AG04449 (cell line): ENCODE measurements at regions not wholly inside any gene's neighbourhood (a gene's known extent, or its start where the extent isn't known, plus 50 kb on each side); places are given as distances from the start of the nearest gene placed in this dataset.

ENCODE experiments used
- CTCF ChIA-PET: fragments of 350-600 bp; formaldehyde crosslinking; extraction: SDS; loops from one replicate; lab custom pipeline; 2021; ENCODE audit warnings: antibody characterized with exemption; lab: Yijun Ruan, JAX
- POLR2A ChIA-PET: fragments of 400-600, 350-600 bp; formaldehyde crosslinking; extraction: SDS; loops from one replicate; lab custom pipeline; 2020; ENCODE audit warnings: antibody characterized with exemption, inconsistent platforms; lab: Yijun Ruan, JAX
- DNase-seq: peaks from one replicate; pipeline ENCODE4 v3.0.0-alpha.2; 2010; ENCODE audit warnings: low read depth, low spot score
- H3K4me3 ChIP-seq: 2 replicates; pipeline ENCODE4 v1.5.1; 2011; ENCODE audit warnings: low read depth, mild to moderate bottlenecking, control low read depth, low read length
- CTCF ChIP-seq: IDR thresholded peaks from one replicate; pipeline ENCODE4 v1.5.1; 2011; ENCODE audit warnings: mild to moderate bottlenecking, moderate library complexity, low read length, control low read depth, inconsistent platforms; ENCODE audit not compliant: insufficient read depth; ENCODE audit errors: missing control alignments

DNA sequence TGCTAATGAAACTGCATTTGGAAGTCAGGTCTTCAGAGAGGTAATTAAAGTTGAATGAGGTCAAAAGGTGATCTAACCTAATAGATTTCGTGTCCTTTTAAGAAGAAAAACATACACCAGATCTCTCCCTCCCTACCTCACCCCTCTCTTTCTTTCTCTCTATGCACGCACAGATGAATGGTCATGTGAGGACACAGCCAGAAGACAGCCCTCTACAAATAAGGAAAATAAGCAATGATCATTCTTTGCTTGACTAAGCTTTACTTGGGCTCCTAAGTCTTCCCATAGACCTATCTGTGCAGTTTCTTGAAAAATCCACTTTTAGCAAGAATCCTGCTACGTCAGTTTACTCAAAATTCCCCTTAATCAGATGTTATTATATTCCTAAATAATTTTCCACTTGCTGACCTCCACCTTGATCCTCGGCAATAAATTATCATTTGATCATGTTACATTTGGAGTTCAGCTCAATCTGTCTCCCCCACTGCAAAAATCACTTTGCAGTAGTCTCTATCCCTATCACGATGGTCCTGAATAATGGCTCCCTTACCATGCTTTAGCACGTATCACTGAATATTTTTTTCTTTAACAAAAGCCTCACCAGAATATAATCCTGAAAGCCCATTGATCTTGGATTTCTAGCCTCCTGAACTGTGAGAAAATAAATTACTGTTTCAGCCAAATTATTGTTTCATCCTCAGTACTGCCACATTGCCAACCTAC, 527.3 kb downstream of the GABRG1 start:
- no peak for TF ChIP-seq CTCF
- ChIA-PET POLR2A (no interaction called here), CTCF (no interaction called here)
- no peak for DNase-seq
- no peak overlapping the region for H3K4me3 ChIP-seq

GRCh38 chr4:45580334-45580733, 543.5 kb downstream of the GABRG1 start:
- ChIA-PET CTCF (no interaction called here), POLR2A (no interaction called here)
- no peak for TF ChIP-seq CTCF
- no peak for DNase-seq
- H3K4me3 ChIP-seq = no peak overlapping the region

DNA sequence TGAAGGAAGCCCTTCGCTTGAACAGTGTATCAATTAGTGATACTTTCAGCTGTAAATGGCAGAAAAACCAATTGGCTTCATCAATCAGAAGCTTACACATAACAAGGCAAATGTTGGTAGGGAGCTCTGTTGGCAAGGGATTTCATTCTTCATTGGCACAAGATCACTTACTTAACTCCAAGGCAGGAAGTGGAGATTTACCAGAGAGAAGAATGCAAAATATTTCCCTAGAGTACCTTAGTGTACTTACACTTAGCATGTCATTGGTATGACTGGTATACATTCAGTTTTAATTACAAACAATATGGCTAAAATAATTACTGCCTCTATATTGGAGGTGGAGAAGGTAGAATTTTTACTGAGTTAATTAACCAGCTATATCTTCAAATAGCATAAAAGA, 545.0 kb downstream of the GABRG1 start:
- H3K4me3 ChIP-seq = no peak overlapping the region
- no peak for DNase-seq
- POLR2A ChIA-PET = no interaction called here
- no peak for TF ChIP-seq CTCF
- CTCF ChIA-PET = no interaction called here

DNA sequence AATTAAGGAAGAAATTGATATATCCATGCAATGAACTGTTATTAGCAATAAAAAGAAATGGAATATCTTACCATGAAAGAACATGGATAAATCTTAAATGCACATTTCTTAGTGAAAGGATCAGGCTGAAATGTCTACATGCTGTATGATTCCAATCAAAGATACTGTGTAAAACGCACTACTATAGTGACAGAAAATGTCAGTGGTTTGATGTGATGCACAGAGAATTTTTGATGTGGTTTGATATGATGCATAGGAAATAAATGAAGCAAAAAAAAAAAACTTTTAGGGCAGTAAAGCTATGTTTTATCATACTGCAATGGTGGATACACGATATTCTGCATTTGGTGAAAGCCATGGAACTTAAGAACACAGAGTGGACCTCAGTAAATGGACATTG, 547.6 kb downstream of the GABRG1 start:
- POLR2A ChIA-PET = no interaction called here
- CTCF ChIA-PET = no interaction called here
- H3K4me3 ChIP-seq = no peak overlapping the region
- no peak for DNase-seq
- no peak for TF ChIP-seq CTCF

DNA sequence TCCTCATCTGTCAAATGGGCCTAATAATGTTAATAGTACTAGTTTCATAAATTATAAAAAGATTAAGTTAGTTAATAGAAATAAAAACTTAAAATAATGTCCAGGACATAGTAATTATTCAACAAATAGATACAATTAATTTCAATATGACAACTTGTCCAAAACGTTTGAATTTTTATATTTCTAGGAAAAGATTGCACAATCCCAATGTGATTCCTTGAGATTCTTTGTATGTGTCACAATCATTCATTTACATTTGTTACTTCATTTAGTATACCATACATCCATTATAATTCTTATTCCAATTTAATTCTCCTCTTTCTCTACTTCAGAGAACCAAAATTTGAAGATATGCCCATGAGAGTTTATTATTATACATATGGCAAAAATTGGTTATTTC, 554.2 kb downstream of the GABRG1 start:
- DNase-seq = no peak
- ChIA-PET POLR2A (no interaction called here), CTCF (no interaction called here)
- H3K4me3 ChIP-seq = no peak overlapping the region
- no peak for TF ChIP-seq CTCF

DNA sequence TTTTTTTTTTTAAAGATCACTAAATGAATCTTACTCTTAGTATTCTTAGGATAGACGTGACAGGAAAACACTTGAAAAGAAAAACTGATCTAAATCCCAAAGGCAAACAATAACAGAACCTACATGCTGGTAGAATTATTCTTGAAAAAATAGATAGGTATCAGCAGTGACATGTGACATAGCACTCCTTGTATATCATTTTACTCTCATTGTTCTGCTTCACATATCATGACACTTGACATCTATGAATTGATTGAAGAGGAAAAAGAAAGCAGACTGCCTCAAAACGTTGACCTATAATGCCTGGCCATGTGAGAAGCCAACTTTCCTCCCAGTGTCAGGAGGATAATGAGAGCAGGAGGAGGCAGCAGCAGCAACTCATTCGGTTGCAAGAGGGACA, 555.2 kb downstream of the GABRG1 start:
- CTCF ChIA-PET = no interaction called here
- POLR2A ChIA-PET = no interaction called here

More for the DNA sequence above, 555.2 kb downstream of the GABRG1 start:
- DNase-seq = no peak
- no peak overlapping the region for H3K4me3 ChIP-seq
- TF ChIP-seq CTCF = no peak
